ENCODE measurements at regions not wholly inside any gene's neighbourhood (a gene's known extent, or its start where the extent isn't known, plus 50 kb on each side); places are given as distances from the start of the nearest gene placed in this dataset.

DNA sequence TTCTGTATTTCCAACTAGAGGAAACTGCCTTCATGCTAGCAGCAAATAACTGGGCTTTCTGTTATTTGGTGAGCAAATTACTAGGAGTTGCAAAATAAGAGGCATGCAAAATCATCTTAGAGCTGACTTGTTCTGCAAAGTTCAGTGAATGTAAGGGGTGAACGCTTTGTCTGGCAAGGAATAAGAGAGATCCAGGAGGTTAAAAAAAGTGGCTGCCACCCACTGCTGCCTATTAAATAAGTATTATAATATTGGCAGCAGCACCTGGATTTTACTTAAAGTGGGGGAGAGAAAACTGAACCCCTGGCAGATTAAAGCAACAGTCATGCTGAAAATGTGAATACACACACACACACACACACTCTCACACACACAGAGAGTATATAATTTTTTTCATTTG is 557.0 kb downstream of the FLRT2 start:
- no peak for DNase-seq
- no peak for TF ChIP-seq CTCF (IDR thresholded peaks at IDR 0.05; ENCODE audit: partially characterized antibody, unreplicated experiment)
- Mint-ChIP-seq H3K4me3 (ENCODE audit: unreplicated experiment) (no peak overlapping the region), H3K36me3 (ENCODE audit: unreplicated experiment) (peaks cover under 1% of the 10 kb centered on the region), H3K27ac (ENCODE audit: unreplicated experiment) (no peak overlapping the region), H3K9me3 (ENCODE audit: unreplicated experiment) (no peaks in the 10 kb centered on the region), H3K4me1 (ENCODE audit: low read depth, unreplicated experiment) (no peaks in the 10 kb centered on the region), H3K27me3 (ENCODE audit: unreplicated experiment) (peaks cover 2% of the 10 kb centered on the region)

- Mint-ChIP-seq H3K36me3 (ENCODE audit: unreplicated experiment) (peaks cover 5% of the 10 kb centered on the region), H3K27me3 (ENCODE audit: unreplicated experiment) (peaks cover 2% of the 10 kb centered on the region), H3K4me3 (ENCODE audit: unreplicated experiment) (no peak overlapping the region), H3K9me3 (ENCODE audit: unreplicated experiment) (peaks cover 2% of the 10 kb centered on the region), H3K27ac (ENCODE audit: unreplicated experiment) (no peak overlapping the region), H3K4me1 (ENCODE audit: low read depth, unreplicated experiment) (no peaks in the 10 kb centered on the region)
- TF ChIP-seq CTCF (IDR thresholded peaks at IDR 0.05; ENCODE audit: partially characterized antibody, unreplicated experiment) = no peak
- no peak for DNase-seq
Measured at GRCh38 chr14:86084097-86084496, 554.2 kb downstream of the FLRT2 start.

GRCh38 chr14:86083616-86084015 is 553.7 kb downstream of the FLRT2 start:
- no peaks in the 10 kb centered on the region for H3K4me1 Mint-ChIP-seq (ENCODE audit: low read depth, unreplicated experiment)
- DNase-seq = no peak
- peaks cover 10% of the 10 kb centered on the region for H3K36me3 Mint-ChIP-seq (ENCODE audit: unreplicated experiment)
- peaks cover 2% of the 10 kb centered on the region for H3K9me3 Mint-ChIP-seq (ENCODE audit: unreplicated experiment)
- no peak overlapping the region for H3K27ac Mint-ChIP-seq (ENCODE audit: unreplicated experiment)
- H3K4me3 Mint-ChIP-seq (ENCODE audit: unreplicated experiment) = no peak overlapping the region
- no peak for TF ChIP-seq CTCF (IDR thresholded peaks at IDR 0.05; ENCODE audit: partially characterized antibody, unreplicated experiment)
- peaks cover 2% of the 10 kb centered on the region for H3K27me3 Mint-ChIP-seq (ENCODE audit: unreplicated experiment)

- Mint-ChIP-seq H3K4me3 (ENCODE audit: unreplicated experiment) (no peak overlapping the region), H3K27ac (ENCODE audit: unreplicated experiment) (no peak overlapping the region), H3K36me3 (ENCODE audit: unreplicated experiment) (no peaks in the 10 kb centered on the region), H3K27me3 (ENCODE audit: unreplicated experiment) (no peaks in the 10 kb centered on the region), H3K9me3 (ENCODE audit: unreplicated experiment) (peaks cover 1% of the 10 kb centered on the region), H3K4me1 (ENCODE audit: low read depth, unreplicated experiment) (peaks cover 1% of the 10 kb centered on the region)
- TF ChIP-seq CTCF (IDR thresholded peaks at IDR 0.05; ENCODE audit: partially characterized antibody, unreplicated experiment) = no peak
- no peak for DNase-seq
Measured at GRCh38 chr14:86072116-86072894, 542.4 kb downstream of the FLRT2 start.

DNA sequence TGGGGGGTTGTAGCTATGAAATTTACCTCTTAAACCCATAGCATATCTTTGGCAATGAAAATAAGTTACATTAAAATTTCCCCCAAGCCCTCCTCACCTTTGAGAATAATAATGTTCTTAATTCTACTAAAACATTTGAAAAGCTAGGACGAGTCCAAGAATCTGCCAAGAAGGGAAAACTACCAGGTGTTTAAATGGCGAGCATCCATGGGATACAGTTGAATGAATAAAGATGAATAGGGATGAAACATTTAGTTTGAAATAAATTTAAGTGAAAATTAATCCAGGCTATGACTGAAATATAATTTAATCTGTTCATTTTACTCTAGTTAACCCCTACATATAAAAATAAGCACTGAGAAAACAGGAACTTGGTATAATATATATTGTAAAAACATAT is 536.7 kb downstream of the FLRT2 start:
- H3K4me1 Mint-ChIP-seq (ENCODE audit: low read depth, unreplicated experiment) = peaks cover 4% of the 10 kb centered on the region

More for the DNA sequence above, 536.7 kb downstream of the FLRT2 start:
- H3K4me3 Mint-ChIP-seq (ENCODE audit: unreplicated experiment) = no peak overlapping the region
- no peak for TF ChIP-seq CTCF (IDR thresholded peaks at IDR 0.05; ENCODE audit: partially characterized antibody, unreplicated experiment)
- H3K27me3 Mint-ChIP-seq (ENCODE audit: unreplicated experiment) = no peaks in the 10 kb centered on the region
- no peaks in the 10 kb centered on the region for H3K9me3 Mint-ChIP-seq (ENCODE audit: unreplicated experiment)
- no peak for DNase-seq
- H3K27ac Mint-ChIP-seq (ENCODE audit: unreplicated experiment) = no peak overlapping the region
- H3K36me3 Mint-ChIP-seq (ENCODE audit: unreplicated experiment) = no peaks in the 10 kb centered on the region

All from glutamatergic neuron (in vitro differentiated cells).